Endothelial cell of umbilical vein (primary cell): ENCODE measurements at regions not wholly inside any gene's neighbourhood (a gene's known extent, or its start where the extent isn't known, plus 50 kb on each side); places are given as distances from the start of the nearest gene placed in this dataset.

Experiments
- BruUV-seq: library from RNA; stranded (reverse); fragments of 400-500 nt; replicated peaks from 2 replicates; lab custom pipeline; 2021; lab: Mats Ljungman, UMichigan
- CTCF ChIA-PET: fragments of 300-600, 350-600 bp; sonication (Branson Sonifier 250); formaldehyde crosslinking; loops from one replicate; lab custom pipeline; 2021; ENCODE audit warnings: antibody characterized with exemption, inconsistent platforms; lab: Charles Lee
- POLR2A ChIA-PET: fragments of 300-600, 350-600 bp; sonication (Branson Sonifier 250); formaldehyde crosslinking; loops from one replicate; lab custom pipeline; 2021; ENCODE audit warnings: antibody characterized with exemption, inconsistent platforms; lab: Charles Lee
- DNase-seq: peaks from one replicate; pipeline ENCODE4 v3.0.0-alpha.2; 2011; ENCODE audit warnings: low read depth, low spot score
- FAIRE-seq: peaks from 2 replicates; lab custom pipeline; 2011; peaks lifted over from hg19 to GRCh38; lab: Jason Lieb, UNC
- H2AFZ ChIP-seq: 2 replicates; pipeline ENCODE4 v1.6.0; 2012; ENCODE audit warnings: low read depth, low read length, control low read depth, inconsistent platforms
- H3K27ac ChIP-seq: 2 replicates; pipeline ENCODE4 v1.5.1; 2011; ENCODE audit warnings: low read depth, mild to moderate bottlenecking, control low read depth, low read length, moderate library complexity; ENCODE audit not compliant: insufficient read depth
- H3K27me3 ChIP-seq, 2 experiments: 2 replicates each; pipeline versions ENCODE4 v1.6.0 to v1.6.1; 2011; ENCODE audit warnings: low read length in 2 of 2, mixed read lengths in 1 of 2; ENCODE audit not compliant: control insufficient read depth in 2 of 2, insufficient read depth in 2 of 2
- H3K36me3 ChIP-seq, 2 experiments: 2 replicates in 1 of 2; 3 replicates in 1 of 2; pipeline ENCODE4 v1.5.1; 2011; ENCODE audit warnings: low read length in 2 of 2, mild to moderate bottlenecking in 1 of 2, moderate library complexity in 1 of 2; ENCODE audit not compliant: control insufficient read depth in 2 of 2, insufficient read depth in 2 of 2; ENCODE audit errors: extremely low read depth in 1 of 2
- H3K4me1 ChIP-seq: 3 replicates; pipeline ENCODE4 v1.5.1; 2011; ENCODE audit warnings: mild to moderate bottlenecking, low read length; ENCODE audit not compliant: control insufficient read depth, insufficient read depth; ENCODE audit errors: extremely low read depth
- H3K4me2 ChIP-seq: 2 replicates; pipeline ENCODE4 v1.6.1; 2011; ENCODE audit warnings: low read length, control low read depth, mixed read lengths; ENCODE audit not compliant: insufficient read depth
- H3K4me3 ChIP-seq, 3 experiments: fragments of 200-600 bp in 1 of 3; sonication (generic), shearing (Covaris generic) in 1 of 3; replicated peaks in 1 of 3; 2 replicates each; pipeline ENCODE4 v1.5.1; 2011 to 2016; ENCODE audit warnings: control low read depth in 3 of 3, low read length in 3 of 3, mild to moderate bottlenecking in 2 of 3, inconsistent platforms in 1 of 3, low read depth in 1 of 3, moderate library complexity in 1 of 3; ENCODE audit not compliant: insufficient read depth in 1 of 3
- H3K79me2 ChIP-seq: 2 replicates; pipeline ENCODE4 v1.6.0; 2012; ENCODE audit warnings: low read length, inconsistent platforms; ENCODE audit not compliant: control insufficient read depth, insufficient read depth
- H3K9ac ChIP-seq: replicated peaks from 2 replicates; pipeline ENCODE3; 2011; ENCODE audit warnings: low read length, control low read depth; ENCODE audit not compliant: insufficient read depth; ENCODE audit errors: extremely low read depth
- H3K9me1 ChIP-seq: replicated peaks from 3 replicates; pipeline ENCODE4 v1.6.0; 2011; ENCODE audit warnings: mild to moderate bottlenecking, low read length; ENCODE audit not compliant: control insufficient read depth, insufficient read depth; ENCODE audit errors: extremely low read depth
- H3K9me3 ChIP-seq: replicated peaks from 2 replicates; pipeline ENCODE4 v1.5.1; 2012; ENCODE audit warnings: low read length, inconsistent platforms; ENCODE audit not compliant: control insufficient read depth, insufficient read depth
- H4K20me1 ChIP-seq: replicated peaks from 2 replicates; pipeline ENCODE3; 2011; ENCODE audit warnings: mild to moderate bottlenecking, low read length; ENCODE audit not compliant: control insufficient read depth, insufficient read depth; ENCODE audit errors: extremely low read depth
- CTCF ChIP-seq, 2 donors: IDR thresholded peaks; 1 replicate in 1 of 2; 2 replicates in 1 of 2; pipeline ENCODE4 v1.5.1; 2011; ENCODE audit warnings: low read length in 2 of 2, mild to moderate bottlenecking in 2 of 2, moderate library complexity in 2 of 2, control low read depth in 1 of 2, inconsistent platforms in 1 of 2, low read depth in 1 of 2; ENCODE audit not compliant: insufficient read depth in 1 of 2; ENCODE audit errors: extremely low read depth in 1 of 2
- EZH2 ChIP-seq: IDR thresholded peaks from 2 replicates; pipeline ENCODE4 v1.6.1; 2012; ENCODE audit warnings: borderline replicate concordance, low read depth, mild to moderate bottlenecking, moderate library complexity, low read length, inconsistent platforms; ENCODE audit not compliant: severe bottlenecking
- FOS ChIP-seq: IDR thresholded peaks from 2 replicates; pipeline ENCODE4 v1.6.1; 2011; ENCODE audit warnings: mild to moderate bottlenecking, low read length, moderate library complexity, borderline replicate concordance; ENCODE audit not compliant: insufficient read depth
- GATA2 ChIP-seq: IDR thresholded peaks from 2 replicates; pipeline ENCODE4 v1.7.0; 2011; ENCODE audit warnings: low read depth, mild to moderate bottlenecking, moderate library complexity, mixed read lengths, low read length; ENCODE audit not compliant: insufficient read length, insufficient read depth
- JUN ChIP-seq: IDR thresholded peaks from 2 replicates; pipeline ENCODE4 v1.6.1; 2011; ENCODE audit warnings: borderline replicate concordance, low read depth; ENCODE audit not compliant: insufficient read length, insufficient read depth
- MAX ChIP-seq: IDR thresholded peaks from 2 replicates; pipeline ENCODE4 v1.6.1; 2011; ENCODE audit not compliant: insufficient read depth, insufficient read length
- MYC ChIP-seq: IDR thresholded peaks from one replicate; pipeline ENCODE4 v1.6.1; 2011; ENCODE audit warnings: mild to moderate bottlenecking, low read depth, low read length
- POLR2A ChIP-seq: IDR thresholded peaks from 2 replicates; pipeline ENCODE4 v1.6.1; 2012; ENCODE audit warnings: low read depth, mild to moderate bottlenecking, control low read depth, low read length
- POLR2AphosphoS5 ChIP-seq: IDR thresholded peaks from 2 replicates; pipeline ENCODE4 v1.6.1; 2012; ENCODE audit warnings: low read depth, mild to moderate bottlenecking, control low read depth, low read length, moderate library complexity; ENCODE audit not compliant: insufficient read depth
- dilution Hi-C: fragments of 300-500 bp; cut with MboI; formaldehyde crosslinking; loops from one replicate; pipeline ENCODE4 v1.15.0; 2019; ENCODE audit warnings: low sequenced_read_pairs; ENCODE audit not compliant: extremely low pct_ligation_motif_present
- intact Hi-C: fragments of 100-400 bp; cut with micrococcal nuclease; formaldehyde crosslinking; loops from one replicate; pipeline ENCODE4 v1.10.0; 2022

GRCh38 chr18:44541781-44542180 lies 138.9 kb upstream of the SETBP1 start:
- no peaks in the 10 kb centered on the region for H3K36me3 ChIP-seq
- H3K9me3 ChIP-seq = no peaks in the 10 kb centered on the region
- H3K9me1 ChIP-seq = no peaks in the 10 kb centered on the region
- FAIRE-seq (no peak), DNase-seq (no peak)
- no peak overlapping the region for H3K4me3 ChIP-seq
- H3K27me3 ChIP-seq = no peaks in the 10 kb centered on the region
- intact Hi-C loops (no loop called here), dilution Hi-C loops (no loop called here)
- no peaks in the 10 kb centered on the region for H4K20me1 ChIP-seq
- TF ChIP-seq FOS = no peak
- no peak for TF ChIP-seq CTCF (IDR thresholded peaks at IDR 0.05; ENCODE audit: extremely low read depth in 1 of 2, insufficient read depth in 1 of 2, low read depth in 1 of 2, low read length in 2 of 2)
- no peak for TF ChIP-seq MYC
- TF ChIP-seq JUN = no peak
- no peak for TF ChIP-seq MAX
- TF ChIP-seq GATA2 = no peak
- no peak for TF ChIP-seq POLR2AphosphoS5
- TF ChIP-seq EZH2 = no peak
- no peak for TF ChIP-seq POLR2A
- H3K9ac ChIP-seq = no peak overlapping the region
- BruUV-seq = no TSS peak
- CTCF ChIA-PET = no interaction called here
- no peaks in the 10 kb centered on the region for H3K4me1 ChIP-seq
- H3K27ac ChIP-seq = no peak overlapping the region
- no peak overlapping the region for H3K4me2 ChIP-seq
- POLR2A ChIA-PET = no interaction called here
- H3K79me2 ChIP-seq = no peaks in the 10 kb centered on the region
- H2AFZ ChIP-seq = no peak overlapping the region
